ENCODE measurements at regions not wholly inside any gene's neighbourhood (a gene's known extent, or its start where the extent isn't known, plus 50 kb on each side); places are given as distances from the start of the nearest gene placed in this dataset.

GRCh38 chr13:43985422-43986072, 105.8 kb downstream of the LACC1 start:
- DNase-seq = no peak

GRCh38 chr13:43986421-43986981, 106.8 kb downstream of the LACC1 start:
- peak; percentile 5 for DNase-seq

GRCh38 chr13:43988302-43988701, 108.6 kb downstream of the LACC1 start:
- no peak for DNase-seq

GRCh38 chr13:43990021-43990420, 110.3 kb downstream of the LACC1 start:
- no peak for DNase-seq

GRCh38 chr13:43990829-43991228, 111.1 kb downstream of the LACC1 start:
- DNase-seq = no peak

GRCh38 chr13:43991773-43992201, 112.1 kb downstream of the LACC1 start:
- no peak for DNase-seq

GRCh38 chr13:43992211-43992610, 112.5 kb downstream of the LACC1 start:
- no peak for DNase-seq

GRCh38 chr13:43994999-43995859, 115.5 kb downstream of the LACC1 start:
- DNase-seq = no peak

- DNase-seq = no peak
Measured at GRCh38 chr13:43996221-43996620, 116.5 kb downstream of the LACC1 start.

- DNase-seq = no peak
Measured at GRCh38 chr13:44003481-44003880, 123.8 kb downstream of the LACC1 start.

- DNase-seq = peak; percentile 80
Measured at GRCh38 chr13:44004878-44005277, 125.2 kb downstream of the LACC1 start.

- DNase-seq = no peak
Measured at GRCh38 chr13:44007451-44007850, 127.7 kb downstream of the LACC1 start.

- no peak for DNase-seq
Measured at GRCh38 chr13:44011036-44011435, 131.3 kb downstream of the LACC1 start.

GRCh38 chr13:44012910-44013757, 133.4 kb downstream of the LACC1 start:
- DNase-seq = peak; percentile 37

- DNase-seq = peak; percentile 82
Measured at GRCh38 chr13:44013758-44014291, 134.1 kb downstream of the LACC1 start.

- DNase-seq = peak; percentile 73
Measured at GRCh38 chr13:44014501-44014900, 134.8 kb downstream of the LACC1 start.

GRCh38 chr13:44015118-44015517, 135.4 kb downstream of the LACC1 start:
- no peak for DNase-seq

GRCh38 chr13:44015811-44016210, 136.1 kb downstream of the LACC1 start:
- DNase-seq = no peak

- DNase-seq = no peak
Measured at GRCh38 chr13:44017756-44018309, 138.1 kb downstream of the LACC1 start.

- DNase-seq = no peak
Measured at GRCh38 chr13:44019651-44020050, 139.9 kb downstream of the LACC1 start.

GRCh38 chr13:44021422-44021821, 141.7 kb downstream of the LACC1 start:
- no peak for DNase-seq

GRCh38 chr13:44022196-44022595, 142.5 kb downstream of the LACC1 start:
- DNase-seq = no peak

All from dermis blood vessel endothelial cell (primary cell).